GM13976 (cell line): ENCODE measurements at regions not wholly inside any gene's neighbourhood (a gene's known extent, or its start where the extent isn't known, plus 50 kb on each side); places are given as distances from the start of the nearest gene placed in this dataset.
"Not testable (repeated sequence)": the region's sequence is repeated elsewhere in the genome, so short reads cannot be mapped to it uniquely, and the experiment has no call there.

Experiments
- DNase-seq: peaks from one replicate; pipeline ENCODE4 v3.0.0; 2012; ENCODE audit warnings: low spot score
- in situ Hi-C: fragments of 300-500 bp; cut with MboI; formaldehyde crosslinking; loops from one replicate; pipeline ENCODE4 v1.12.0; 2022; ENCODE audit warnings: low sequenced_read_pairs, mixed read lengths, inconsistent platforms; ENCODE audit not compliant: unreplicated experiment
- TF ChIP-seq, protein P1 (sequence below): IDR thresholded peaks from 2 replicates; pipeline ENCODE4 v1.5.1; 2012; ENCODE audit warnings: borderline replicate concordance, mild to moderate bottlenecking; ENCODE audit not compliant: insufficient read depth; ENCODE audit errors: extremely low read depth, missing control alignments, control extremely low read depth

DNA sequence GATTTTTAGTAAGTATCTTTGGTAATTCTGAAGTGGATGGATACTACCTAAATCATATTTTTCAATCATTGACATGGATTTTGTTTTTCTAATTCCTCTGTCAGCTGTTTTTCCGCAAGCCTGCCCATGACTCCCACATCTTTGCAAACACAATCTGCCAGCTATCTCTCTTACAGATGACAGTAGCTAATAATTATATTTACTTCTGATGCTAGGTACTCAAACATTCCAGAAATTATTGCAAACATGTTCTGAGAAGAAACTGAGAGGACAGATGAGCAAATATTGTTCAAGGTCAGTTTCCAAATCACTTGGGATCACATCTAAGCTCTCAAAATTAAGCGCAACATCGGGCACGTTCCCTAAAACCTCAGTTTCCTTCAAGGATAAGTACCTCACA is 270.0 kb upstream of the CDH19 start:
- TF ChIP-seq, protein P1, sequence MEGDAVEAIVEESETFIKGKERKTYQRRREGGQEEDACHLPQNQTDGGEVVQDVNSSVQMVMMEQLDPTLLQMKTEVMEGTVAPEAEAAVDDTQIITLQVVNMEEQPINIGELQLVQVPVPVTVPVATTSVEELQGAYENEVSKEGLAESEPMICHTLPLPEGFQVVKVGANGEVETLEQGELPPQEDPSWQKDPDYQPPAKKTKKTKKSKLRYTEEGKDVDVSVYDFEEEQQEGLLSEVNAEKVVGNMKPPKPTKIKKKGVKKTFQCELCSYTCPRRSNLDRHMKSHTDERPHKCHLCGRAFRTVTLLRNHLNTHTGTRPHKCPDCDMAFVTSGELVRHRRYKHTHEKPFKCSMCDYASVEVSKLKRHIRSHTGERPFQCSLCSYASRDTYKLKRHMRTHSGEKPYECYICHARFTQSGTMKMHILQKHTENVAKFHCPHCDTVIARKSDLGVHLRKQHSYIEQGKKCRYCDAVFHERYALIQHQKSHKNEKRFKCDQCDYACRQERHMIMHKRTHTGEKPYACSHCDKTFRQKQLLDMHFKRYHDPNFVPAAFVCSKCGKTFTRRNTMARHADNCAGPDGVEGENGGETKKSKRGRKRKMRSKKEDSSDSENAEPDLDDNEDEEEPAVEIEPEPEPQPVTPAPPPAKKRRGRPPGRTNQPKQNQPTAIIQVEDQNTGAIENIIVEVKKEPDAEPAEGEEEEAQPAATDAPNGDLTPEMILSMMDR = no peak
- in situ Hi-C loops = no loop called here

DNA sequence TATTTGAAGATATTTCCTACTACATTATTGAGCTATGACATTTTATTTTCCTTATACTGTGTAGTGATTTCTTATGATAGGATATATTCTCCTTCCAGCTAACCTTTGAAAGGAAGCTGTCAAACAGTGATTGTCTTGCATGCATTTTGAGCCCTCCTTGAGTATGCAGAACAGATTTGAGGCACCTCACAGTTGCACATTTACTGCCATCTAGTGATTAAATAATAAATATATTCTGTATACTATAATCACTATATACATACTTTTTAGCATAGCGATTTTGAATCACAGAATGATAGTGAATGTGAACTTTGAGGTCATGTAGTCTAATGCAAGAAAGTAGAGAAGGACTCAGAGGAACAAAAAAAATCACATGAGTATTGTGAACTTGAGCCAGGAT is 268.4 kb upstream of the CDH19 start:
- TF ChIP-seq, protein P1 = no peak
- in situ Hi-C loops = no loop called here
- DNase-seq = peak; percentile 13

More for the DNA sequence above, 270.0 kb upstream of the CDH19 start:
- no peak for DNase-seq

DNA sequence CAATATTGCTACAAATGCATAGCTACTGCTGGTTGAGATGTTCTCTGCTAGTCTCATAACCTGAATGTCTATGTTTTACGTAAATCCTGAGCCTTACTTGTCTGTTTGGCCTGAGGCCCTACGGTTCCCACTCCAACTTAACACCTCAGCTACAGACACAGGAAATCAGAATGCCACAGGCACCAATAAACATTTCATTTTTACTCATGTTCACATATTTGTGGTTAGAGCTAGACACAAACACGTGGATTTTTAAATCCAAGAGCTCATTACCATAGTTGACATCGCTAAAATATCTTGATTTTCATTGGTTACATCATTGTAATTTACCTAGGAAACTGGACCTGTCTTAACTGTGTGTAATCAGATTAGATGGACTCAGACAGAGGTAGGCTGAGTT is 263.8 kb upstream of the CDH19 start:
- no peak for DNase-seq
- TF ChIP-seq, protein P1 = no peak
- in situ Hi-C loops = no loop called here

DNA sequence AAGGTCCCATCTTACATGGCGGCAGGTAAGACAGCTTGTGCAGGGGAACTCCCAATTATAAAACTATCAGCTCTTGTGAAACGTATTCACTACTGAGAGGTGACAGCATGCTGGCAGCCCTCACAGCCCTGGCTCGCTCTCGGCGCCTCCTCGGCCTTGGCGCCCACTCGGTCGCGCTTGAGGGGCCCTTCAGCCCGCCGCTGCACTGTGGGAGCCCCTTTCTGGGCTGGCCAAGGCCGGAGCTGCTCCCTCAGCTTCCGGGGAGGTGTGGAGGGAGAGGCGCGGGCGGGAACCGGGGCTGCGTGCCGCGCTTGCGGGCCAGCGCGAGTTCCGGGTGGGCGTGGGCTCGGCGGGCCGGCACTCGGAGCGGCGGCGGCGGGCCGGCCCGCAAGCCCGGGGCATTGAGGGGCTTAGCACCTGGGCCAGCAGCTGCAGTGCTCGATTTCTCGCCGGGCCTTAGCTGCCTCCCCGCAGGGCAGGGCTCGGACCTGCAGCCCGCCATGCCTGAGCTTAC is 262.6 kb upstream of the CDH19 start:
- in situ Hi-C loops, DNase-seq: not testable (repeated sequence)

DNA sequence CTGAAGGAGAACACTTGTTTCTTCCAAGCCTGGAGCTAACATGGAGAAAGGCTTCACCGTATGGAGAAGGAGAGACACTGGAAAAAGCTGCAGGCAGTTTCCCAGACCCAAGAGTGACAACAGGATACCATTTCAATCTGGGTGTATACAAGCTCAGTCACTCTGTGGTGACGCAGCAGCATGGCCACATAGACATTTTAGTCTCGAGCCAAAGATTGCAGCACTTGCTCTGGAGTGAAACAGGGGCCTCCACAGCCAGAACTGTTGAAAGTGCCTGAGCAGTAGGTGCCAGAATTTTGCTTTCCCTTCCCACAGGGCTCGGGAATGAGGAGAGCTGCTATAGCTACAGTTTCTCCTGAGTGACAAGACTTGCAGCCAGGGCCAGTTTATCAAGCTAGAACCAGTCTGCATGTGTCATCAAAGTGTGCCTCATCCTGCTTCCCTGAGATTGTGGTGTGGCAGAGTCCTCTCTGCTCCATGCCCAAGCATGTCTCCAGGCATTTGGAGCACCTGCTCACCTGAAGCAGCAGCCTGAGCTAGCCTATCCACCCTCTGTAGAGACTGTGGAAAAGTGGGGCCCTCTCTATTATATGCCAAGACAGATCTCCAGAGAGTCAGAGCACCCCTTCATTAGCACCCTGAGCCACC is 234.6 kb upstream of the CDH19 start:
- TF ChIP-seq, protein P1 = no peak
- DNase-seq = no peak
- in situ Hi-C loops = no loop called here

DNA sequence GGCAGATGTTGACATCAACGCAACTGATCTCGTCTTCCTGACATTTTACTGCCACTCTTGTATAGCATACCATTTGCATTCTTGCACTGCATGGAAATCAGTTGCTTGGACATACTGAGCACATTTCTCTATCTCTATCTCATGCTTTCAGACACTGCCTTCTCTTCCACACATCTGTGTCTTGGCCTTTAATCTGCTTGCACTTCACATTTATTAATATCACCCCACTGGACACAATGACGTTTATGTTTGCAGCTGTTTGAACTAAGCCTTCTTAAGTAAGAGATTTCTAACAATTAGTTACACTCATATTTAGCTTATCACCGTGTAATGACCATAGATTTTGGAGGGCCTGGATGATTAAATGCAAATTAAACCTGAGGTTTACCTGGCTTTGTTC is 229.8 kb upstream of the CDH19 start:
- in situ Hi-C loops = no loop called here
- DNase-seq = no peak
- TF ChIP-seq, protein P1 = no peak

DNA sequence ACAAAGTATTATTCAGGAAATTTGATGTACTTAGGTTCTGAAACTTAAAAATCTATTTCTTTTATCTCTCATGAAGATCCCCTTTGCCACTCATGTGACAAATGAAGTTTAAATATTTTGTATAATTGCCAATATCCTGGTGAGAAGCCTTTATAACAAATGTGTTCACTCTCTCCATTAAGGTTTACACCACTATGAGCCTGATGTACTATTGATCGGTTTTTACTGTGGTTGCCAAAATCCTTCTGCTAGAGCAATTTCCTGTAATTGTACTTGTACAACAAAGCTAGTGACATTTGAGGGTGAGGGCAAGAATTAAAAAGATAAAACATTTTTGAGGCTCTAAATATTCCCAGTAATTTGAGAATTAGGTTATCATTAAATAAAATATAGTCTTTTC is 222.3 kb upstream of the CDH19 start:
- in situ Hi-C loops = no loop called here
- no peak for DNase-seq
- TF ChIP-seq, protein P1 = no peak
